ENCODE measurements at regions not wholly inside any gene's neighbourhood (a gene's known extent, or its start where the extent isn't known, plus 50 kb on each side); places are given as distances from the start of the nearest gene placed in this dataset.

- DNase-seq (ENCODE audit: low read depth), result no peak
- H3K27ac Mint-ChIP-seq (ENCODE audit: unreplicated experiment), result no peak overlapping the region
These were observed 117.3 kb upstream of the PPP2R2B start for GRCh38 chr5:146995878-146996277.

DNA sequence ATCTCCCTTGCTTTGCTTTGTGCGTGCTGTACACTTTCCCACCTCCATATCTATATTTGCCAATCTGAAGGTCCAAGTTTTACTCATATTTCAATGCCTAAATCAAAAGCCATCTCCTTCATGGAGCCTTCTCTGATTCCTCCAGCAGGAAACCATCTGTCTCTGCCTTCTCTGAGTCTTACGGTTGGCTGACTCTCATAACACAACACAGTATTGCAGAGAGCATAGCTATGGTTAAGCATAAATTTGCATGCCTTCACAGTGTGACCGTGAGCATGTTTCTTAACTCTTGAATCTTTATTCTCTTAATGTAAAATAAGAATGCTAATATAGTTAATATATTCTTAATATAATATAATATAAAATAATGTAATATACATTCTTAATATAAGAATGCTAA lies 136.8 kb upstream of the PPP2R2B start:
- Mint-ChIP-seq H3K27ac (ENCODE audit: unreplicated experiment) (no peak overlapping the region), H3K9me3 (ENCODE audit: unreplicated experiment) (no peaks in the 10 kb centered on the region), H3K4me3 (ENCODE audit: unreplicated experiment) (no peak overlapping the region), H3K4me1 (ENCODE audit: low read depth, unreplicated experiment) (peaks cover 2% of the 10 kb centered on the region), H3K36me3 (ENCODE audit: low read depth, unreplicated experiment) (no peaks in the 10 kb centered on the region), H3K27me3 (ENCODE audit: low read depth, unreplicated experiment) (no peaks in the 10 kb centered on the region)
- Histone ChIP-seq H3K27ac (ENCODE audit: low read depth, low read length) (no peak overlapping the region), H3K4me3 (ENCODE audit: insufficient read depth, low read depth, low read length) (no peak overlapping the region), H3K4me1 (ENCODE audit: insufficient read depth, low read length) (no peaks in the 10 kb centered on the region), H3K9me3 (ENCODE audit: insufficient read depth, low read depth, low read length) (no peaks in the 10 kb centered on the region), H3K4me2 (ENCODE audit: low read length) (no peak overlapping the region), H3K27me3 (ENCODE audit: insufficient read depth, low read length) (no peaks in the 10 kb centered on the region), H3K79me2 (ENCODE audit: insufficient read depth, low read length) (no peaks in the 10 kb centered on the region), H4K20me1 (ENCODE audit: insufficient read depth, low read length) (no peaks in the 10 kb centered on the region), H2AFZ (ENCODE audit: low read depth, low read length) (no peak overlapping the region), H3K9ac (ENCODE audit: low read length) (no peak overlapping the region), H3K36me3 (ENCODE audit: insufficient read depth, low read length) (no peaks in the 10 kb centered on the region)
- TF ChIP-seq, protein P1, sequence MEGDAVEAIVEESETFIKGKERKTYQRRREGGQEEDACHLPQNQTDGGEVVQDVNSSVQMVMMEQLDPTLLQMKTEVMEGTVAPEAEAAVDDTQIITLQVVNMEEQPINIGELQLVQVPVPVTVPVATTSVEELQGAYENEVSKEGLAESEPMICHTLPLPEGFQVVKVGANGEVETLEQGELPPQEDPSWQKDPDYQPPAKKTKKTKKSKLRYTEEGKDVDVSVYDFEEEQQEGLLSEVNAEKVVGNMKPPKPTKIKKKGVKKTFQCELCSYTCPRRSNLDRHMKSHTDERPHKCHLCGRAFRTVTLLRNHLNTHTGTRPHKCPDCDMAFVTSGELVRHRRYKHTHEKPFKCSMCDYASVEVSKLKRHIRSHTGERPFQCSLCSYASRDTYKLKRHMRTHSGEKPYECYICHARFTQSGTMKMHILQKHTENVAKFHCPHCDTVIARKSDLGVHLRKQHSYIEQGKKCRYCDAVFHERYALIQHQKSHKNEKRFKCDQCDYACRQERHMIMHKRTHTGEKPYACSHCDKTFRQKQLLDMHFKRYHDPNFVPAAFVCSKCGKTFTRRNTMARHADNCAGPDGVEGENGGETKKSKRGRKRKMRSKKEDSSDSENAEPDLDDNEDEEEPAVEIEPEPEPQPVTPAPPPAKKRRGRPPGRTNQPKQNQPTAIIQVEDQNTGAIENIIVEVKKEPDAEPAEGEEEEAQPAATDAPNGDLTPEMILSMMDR (IDR thresholded peaks at IDR 0.05; ENCODE audit: insufficient read depth, low read depth, low read length), result no peak
- no peak for TF ChIP-seq EZH2 (IDR thresholded peaks at IDR 0.05; ENCODE audit: insufficient read depth, low read length)
- no peak for DNase-seq (ENCODE audit: low read depth)
- no peak for FAIRE-seq

More at GRCh38 chr5:146995878-146996277, 117.3 kb upstream of the PPP2R2B start:
- Histone ChIP-seq H3K27ac (ENCODE audit: low read depth, low read length) (no peak overlapping the region), H3K4me2 (ENCODE audit: low read length) (no peak overlapping the region), H3K4me1 (ENCODE audit: insufficient read depth, low read length) (no peaks in the 10 kb centered on the region), H4K20me1 (ENCODE audit: insufficient read depth, low read length) (no peaks in the 10 kb centered on the region), H3K9me3 (ENCODE audit: insufficient read depth, low read depth, low read length) (no peaks in the 10 kb centered on the region), H2AFZ (ENCODE audit: low read depth, low read length) (no peak overlapping the region), H3K36me3 (ENCODE audit: insufficient read depth, low read length) (no peaks in the 10 kb centered on the region), H3K27me3 (ENCODE audit: insufficient read depth, low read length) (no peaks in the 10 kb centered on the region), H3K9ac (ENCODE audit: low read length) (no peak overlapping the region), H3K79me2 (ENCODE audit: insufficient read depth, low read length) (no peaks in the 10 kb centered on the region), H3K4me3 (ENCODE audit: insufficient read depth, low read depth, low read length) (no peak overlapping the region)
- no peak overlapping the region for H3K4me3 Mint-ChIP-seq (ENCODE audit: unreplicated experiment)
- H3K9me3 Mint-ChIP-seq (ENCODE audit: unreplicated experiment), result peaks cover 2% of the 10 kb centered on the region
- H3K36me3 Mint-ChIP-seq (ENCODE audit: low read depth, unreplicated experiment), result no peaks in the 10 kb centered on the region
- H3K4me1 Mint-ChIP-seq (ENCODE audit: low read depth, unreplicated experiment), result no peaks in the 10 kb centered on the region
- H3K27me3 Mint-ChIP-seq (ENCODE audit: low read depth, unreplicated experiment), result no peaks in the 10 kb centered on the region
- TF ChIP-seq, protein P1 (IDR thresholded peaks at IDR 0.05; ENCODE audit: insufficient read depth, low read depth, low read length), result no peak
- TF ChIP-seq EZH2 (IDR thresholded peaks at IDR 0.05; ENCODE audit: insufficient read depth, low read length), result no peak
- no peak for FAIRE-seq

DNA sequence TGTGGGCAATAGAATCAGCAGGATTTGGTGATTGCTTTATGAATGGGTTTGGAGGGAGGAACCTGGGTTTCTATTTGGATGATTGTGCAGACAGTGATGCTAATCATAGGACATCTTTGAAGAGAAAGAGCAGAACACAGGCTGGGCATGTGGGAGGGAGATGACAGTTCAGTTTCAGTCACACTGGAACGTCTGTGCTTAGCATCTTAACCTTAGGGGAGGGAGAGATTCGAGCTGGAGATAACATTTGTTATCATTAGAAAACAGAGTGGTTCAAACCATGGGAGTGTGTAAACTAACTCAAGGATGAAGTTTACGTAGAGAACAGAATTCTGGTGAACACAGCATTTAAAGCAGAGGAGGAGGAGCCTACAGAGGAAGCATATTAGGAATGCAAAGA lies 138.6 kb upstream of the PPP2R2B start:
- Mint-ChIP-seq H3K36me3 (ENCODE audit: low read depth, unreplicated experiment) (no peaks in the 10 kb centered on the region), H3K9me3 (ENCODE audit: unreplicated experiment) (no peaks in the 10 kb centered on the region), H3K4me3 (ENCODE audit: unreplicated experiment) (no peak overlapping the region), H3K4me1 (ENCODE audit: low read depth, unreplicated experiment) (peaks cover 10% of the 10 kb centered on the region), H3K27ac (ENCODE audit: unreplicated experiment) (no peak overlapping the region), H3K27me3 (ENCODE audit: low read depth, unreplicated experiment) (no peaks in the 10 kb centered on the region)
- Histone ChIP-seq H3K27ac (ENCODE audit: low read depth, low read length) (no peak overlapping the region), H3K27me3 (ENCODE audit: insufficient read depth, low read length) (no peaks in the 10 kb centered on the region), H3K9me3 (ENCODE audit: insufficient read depth, low read depth, low read length) (no peaks in the 10 kb centered on the region), H3K79me2 (ENCODE audit: insufficient read depth, low read length) (no peaks in the 10 kb centered on the region), H3K9ac (ENCODE audit: low read length) (no peak overlapping the region), H2AFZ (ENCODE audit: low read depth, low read length) (no peak overlapping the region), H4K20me1 (ENCODE audit: insufficient read depth, low read length) (no peaks in the 10 kb centered on the region), H3K4me2 (ENCODE audit: low read length) (no peak overlapping the region), H3K4me1 (ENCODE audit: insufficient read depth, low read length) (no peaks in the 10 kb centered on the region), H3K36me3 (ENCODE audit: insufficient read depth, low read length) (no peaks in the 10 kb centered on the region), H3K4me3 (ENCODE audit: insufficient read depth, low read depth, low read length) (no peak overlapping the region)
- TF ChIP-seq, protein P1 (IDR thresholded peaks at IDR 0.05; ENCODE audit: insufficient read depth, low read depth, low read length), result no peak
- no peak for TF ChIP-seq EZH2 (IDR thresholded peaks at IDR 0.05; ENCODE audit: insufficient read depth, low read length)
- DNase-seq (ENCODE audit: low read depth), result no peak
- FAIRE-seq, result no peak

All from astrocyte (in vitro differentiated cells and primary cell).